Neural progenitor cell (in vitro differentiated cells): ENCODE measurements at regions not wholly inside any gene's neighbourhood (a gene's known extent, or its start where the extent isn't known, plus 50 kb on each side); places are given as distances from the start of the nearest gene placed in this dataset.

Experiments used
- CTCF ChIP-seq: fragments of 200-600 bp; sonication (generic); IDR thresholded peaks from 2 replicates; pipeline ENCODE4 v1.5.1; 2017; ENCODE audit warnings: antibody characterized with exemption, mild to moderate bottlenecking
- EZH2 ChIP-seq: fragments of 200-600 bp; sonication (generic); IDR thresholded peaks from 2 replicates; pipeline ENCODE4 v1.6.1; 2017; ENCODE audit warnings: antibody characterized with exemption, mild to moderate bottlenecking, moderate library complexity

GRCh38 chrX:147757750-147758149 lies 154.0 kb upstream of the FMR1 start:
- no peak for TF ChIP-seq CTCF
- no peak for TF ChIP-seq EZH2
